Hematopoietic multipotent progenitor cell treated with erythropoietin and hydrocortisone succinate and interleukin-3 and kit ligand, for 6 days (in vitro differentiated cells): ENCODE measurements at regions not wholly inside any gene's neighbourhood (a gene's known extent, or its start where the extent isn't known, plus 50 kb on each side); places are given as distances from the start of the nearest gene placed in this dataset.
"Not testable (repeated sequence)": the region's sequence is repeated elsewhere in the genome, so short reads cannot be mapped to it uniquely, and the experiment has no call there.

Experiments used
- DNase-seq: peaks from one replicate; pipeline ENCODE4 v3.0.0-alpha.2; 2015

DNA sequence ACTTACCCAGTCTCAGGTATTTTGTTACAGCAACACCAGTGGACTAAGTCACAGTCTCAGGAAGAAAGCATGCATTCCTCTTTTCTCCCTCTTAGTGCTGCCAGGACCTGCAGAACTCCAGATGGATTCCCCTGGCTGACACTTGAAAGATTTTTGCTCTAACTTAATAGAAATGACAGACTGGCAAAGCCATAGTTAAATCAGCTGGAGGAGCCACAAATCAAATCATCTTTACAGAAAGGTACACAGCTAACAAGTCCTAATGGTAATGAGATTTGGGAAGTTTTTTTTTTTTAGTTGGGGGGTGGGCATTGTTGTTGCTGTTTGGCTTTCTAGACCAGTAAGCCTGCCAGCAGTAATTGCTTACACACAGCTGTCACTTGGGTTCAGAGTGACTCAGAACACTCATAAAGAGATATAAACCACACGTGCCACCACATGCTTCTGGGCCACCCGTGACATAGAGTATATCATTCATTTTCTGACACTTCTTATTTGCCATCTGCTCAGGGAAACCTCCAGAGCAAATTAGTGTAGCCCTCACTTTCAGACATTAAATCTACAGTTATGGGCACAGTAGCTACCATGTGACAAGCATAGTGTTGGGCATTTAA lies 72.4 kb downstream of the FH start:
- no peak for DNase-seq

DNA sequence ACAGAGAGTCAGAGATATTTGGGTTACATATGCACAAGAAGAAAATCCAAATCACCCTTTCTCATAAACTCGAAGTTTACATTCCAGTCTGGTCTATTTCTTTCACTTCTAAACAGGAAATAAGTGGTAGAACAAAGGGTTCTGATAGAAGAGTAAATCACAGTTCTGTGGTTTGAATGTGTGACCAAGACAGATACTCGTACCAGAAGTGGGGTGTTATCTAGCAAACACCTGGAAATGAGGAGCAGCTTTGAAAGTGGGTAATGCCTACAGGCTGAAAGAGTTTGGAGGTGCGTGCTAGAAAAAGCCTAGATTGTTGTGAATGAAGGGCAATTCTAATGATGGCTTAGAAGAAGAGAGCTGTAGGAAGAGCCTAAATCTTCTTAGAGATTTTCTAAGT lies 74.7 kb downstream of the FH start:
- DNase-seq: no peak

DNA sequence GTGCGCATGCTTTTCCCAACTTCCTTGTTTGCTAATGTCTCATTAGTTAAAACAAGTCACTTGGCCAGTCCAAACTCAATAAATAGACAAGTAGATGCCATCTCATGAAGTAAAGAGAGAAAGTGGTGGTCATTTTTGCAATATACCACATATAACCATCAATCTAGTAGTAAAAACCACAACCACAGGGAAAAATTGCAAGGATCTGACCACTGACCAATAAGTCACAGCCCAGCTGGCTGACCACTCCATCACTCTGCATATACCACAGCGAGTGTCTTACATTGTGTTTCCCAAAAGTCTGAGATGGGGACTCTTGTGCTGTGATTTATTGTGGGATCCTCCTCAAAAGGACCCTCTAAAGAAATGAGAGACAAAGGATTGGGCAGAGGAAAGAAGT lies 76.0 kb downstream of the FH start:
- no peak for DNase-seq

DNA sequence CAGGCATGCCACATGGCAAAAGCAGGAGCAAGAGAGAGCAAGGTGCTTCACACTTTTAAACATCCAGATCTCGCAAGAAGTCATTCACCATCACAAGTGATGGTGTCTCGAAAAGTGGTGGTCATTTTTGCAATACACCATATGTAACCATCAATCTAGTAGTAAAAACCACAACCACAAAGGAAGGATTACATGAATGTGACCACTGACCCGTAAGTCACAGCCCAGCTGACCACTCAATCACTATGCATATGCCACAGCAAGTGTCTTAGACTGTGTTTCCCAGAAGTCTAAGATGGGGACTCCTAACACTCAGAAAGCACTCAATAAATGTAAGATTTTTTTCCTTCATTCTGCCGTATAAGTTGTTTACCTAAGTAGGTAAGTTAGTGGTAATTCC lies 76.9 kb downstream of the FH start:
- no peak for DNase-seq

DNA sequence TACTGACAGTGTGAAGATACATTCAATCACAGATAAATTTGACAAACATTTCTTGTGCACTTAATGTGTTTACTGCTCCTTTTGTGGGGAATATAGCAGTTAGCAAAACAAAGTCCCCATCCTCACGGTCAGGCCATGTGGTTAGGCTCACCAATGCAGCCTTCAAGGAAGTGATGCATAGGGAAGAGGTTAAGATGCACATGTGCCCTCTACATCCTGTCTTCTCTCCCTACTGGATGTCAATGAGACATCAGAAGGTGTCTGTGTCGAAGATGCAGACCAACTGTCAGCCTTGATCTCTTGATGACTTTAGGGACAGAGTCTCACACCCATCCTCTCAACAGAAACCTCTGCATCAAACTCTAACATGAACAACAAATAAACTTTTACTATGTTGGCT lies 78.7 kb downstream of the FH start:
- no peak for DNase-seq

DNA sequence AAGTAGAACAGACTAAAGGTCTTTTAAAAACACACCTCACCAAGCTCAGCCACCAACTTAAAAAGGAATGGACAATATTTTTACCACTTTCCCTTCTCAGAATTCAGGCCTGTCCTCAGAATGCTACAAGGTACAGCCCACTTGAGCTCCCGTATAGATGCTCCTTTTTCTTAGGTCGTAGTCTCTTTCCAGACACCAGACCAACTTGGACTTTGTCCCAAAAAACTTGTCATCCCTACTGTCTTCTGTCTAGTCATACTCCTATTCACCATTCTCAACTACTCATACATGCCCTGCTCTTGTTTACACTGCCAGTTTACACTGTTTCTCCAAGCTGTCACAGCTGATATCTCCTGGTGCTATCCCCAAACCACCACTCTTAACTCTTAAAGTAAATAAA lies 80.9 kb downstream of the FH start:
- not testable (repeated sequence) for DNase-seq

DNA sequence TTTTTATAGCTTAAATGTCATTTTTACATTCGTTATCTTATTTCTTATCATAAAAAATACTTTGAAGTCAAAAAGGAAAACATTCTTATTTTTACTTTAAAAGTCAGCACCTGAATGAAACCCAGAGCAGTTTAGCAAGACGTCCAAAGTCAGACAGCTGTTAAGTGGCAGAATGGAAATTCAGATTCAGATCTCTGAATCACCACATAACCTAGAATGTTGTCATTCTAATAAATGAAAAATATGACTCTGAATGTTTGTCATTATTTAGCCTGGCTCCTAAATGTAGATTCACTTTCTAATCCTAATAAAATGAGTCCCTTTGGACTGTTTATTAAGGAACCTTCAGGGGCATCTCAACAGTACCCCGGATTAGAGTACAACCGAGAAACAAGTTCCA lies 75.2 kb upstream of the RGS7 start:
- DNase-seq: no peak

DNA sequence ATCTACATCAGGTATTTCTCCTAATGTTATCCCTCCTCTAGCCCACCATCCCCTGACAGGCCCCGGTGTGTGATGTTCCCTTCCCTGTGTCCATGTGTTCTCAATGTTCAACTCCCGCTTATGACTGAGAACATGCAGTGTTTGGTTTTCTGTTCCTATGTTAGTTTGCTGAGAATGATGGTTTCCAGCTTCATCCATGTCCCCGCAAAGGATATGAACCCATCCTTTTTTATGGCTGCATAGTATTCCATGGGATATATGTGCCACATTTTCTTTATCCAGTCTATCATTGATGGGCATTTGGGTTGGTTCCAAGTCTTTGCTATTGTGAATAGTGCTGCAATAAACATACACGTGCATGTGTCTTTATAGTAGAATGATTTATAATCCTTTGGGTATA lies 68.1 kb upstream of the RGS7 start:
- not testable (repeated sequence) for DNase-seq

DNA sequence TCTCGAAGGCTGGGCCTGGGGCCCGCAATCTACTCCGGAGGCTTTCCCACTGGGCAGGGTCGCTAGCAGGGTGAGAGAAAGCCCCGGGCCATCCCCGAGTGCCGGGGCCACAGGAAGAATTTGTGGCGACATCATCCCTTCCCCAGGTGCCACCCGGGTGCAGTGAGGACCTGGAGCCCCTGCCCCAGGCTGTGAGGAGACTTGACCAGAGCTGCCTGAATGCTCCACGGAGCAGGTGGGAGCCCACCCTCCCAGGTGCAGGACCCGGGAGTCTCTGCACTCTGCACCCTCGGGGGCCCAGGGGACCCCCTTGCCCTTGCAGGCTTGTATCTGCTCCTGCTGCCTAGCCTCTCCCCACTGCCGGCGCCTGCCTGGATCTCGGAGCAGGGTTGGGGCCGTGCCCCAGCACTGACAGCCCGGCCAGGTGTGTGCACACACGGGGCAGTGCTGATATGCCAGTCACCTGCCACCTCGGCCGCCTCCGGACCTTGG lies 67.5 kb upstream of the RGS7 start:
- no peak for DNase-seq

DNA sequence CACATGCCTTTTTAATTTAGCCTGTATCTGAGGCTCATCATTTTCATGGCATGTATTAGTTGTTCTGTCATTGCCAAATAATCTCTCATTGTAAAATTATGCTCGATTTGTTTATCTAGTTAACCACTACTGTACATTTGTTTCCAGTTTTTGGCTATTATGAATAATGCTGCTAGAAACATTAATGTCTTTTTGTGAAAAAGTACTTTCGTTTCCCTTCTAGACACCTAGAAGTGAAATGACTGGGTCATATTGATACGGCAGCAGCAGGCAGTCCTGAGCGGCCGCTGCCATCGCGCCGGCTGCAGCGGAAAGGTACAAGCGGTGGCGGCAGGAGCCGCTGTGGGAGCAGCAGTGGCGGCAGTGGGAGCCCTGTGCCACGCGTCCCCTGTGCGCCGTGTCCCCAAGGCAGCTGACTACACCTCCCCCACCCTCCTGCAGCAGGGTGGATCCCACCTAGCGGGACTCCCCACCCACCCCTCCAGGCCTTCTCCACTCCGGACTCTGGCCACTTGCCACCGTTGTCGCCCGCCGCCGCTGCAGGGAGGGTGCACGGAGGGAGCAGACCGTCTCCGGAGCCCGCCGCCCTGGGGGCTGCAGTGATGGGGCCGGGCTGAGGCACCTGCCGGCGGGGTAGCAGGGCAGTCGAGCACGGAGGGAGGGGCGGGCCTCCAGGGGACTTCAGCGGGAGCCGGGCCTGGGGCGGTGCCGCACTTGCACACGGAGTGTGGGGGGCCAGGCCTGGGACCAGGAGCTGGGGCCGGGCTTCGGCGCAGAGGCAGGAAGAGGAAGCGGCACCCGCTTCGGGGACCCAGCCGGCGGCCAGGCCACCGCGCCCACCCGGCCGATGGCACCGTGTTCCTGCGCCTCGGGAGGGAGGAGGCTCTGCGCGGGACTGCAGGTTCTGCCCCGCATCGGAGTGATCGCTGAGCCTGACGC lies 66.8 kb upstream of the RGS7 start:
- peak; percentile 39 for DNase-seq

DNA sequence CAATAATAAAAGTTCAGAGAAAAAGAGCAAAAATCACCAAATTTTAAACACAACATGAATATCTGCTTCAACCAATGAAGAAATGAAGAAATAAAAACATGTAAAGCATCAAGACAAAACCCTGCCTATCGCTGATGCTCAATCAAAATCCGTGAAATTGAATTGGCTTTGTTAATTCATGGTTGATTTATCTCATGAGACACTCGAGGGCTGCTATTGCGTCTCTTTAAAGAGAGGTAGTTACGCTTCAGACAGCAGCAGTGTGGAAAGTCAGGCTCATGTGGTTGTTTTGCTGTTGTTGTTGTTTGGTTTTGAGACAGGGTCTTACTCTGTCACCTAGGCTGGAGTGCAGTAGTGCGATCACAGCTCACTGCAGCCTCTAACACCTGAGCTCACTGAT lies 65.5 kb upstream of the RGS7 start:
- DNase-seq: no peak

DNA sequence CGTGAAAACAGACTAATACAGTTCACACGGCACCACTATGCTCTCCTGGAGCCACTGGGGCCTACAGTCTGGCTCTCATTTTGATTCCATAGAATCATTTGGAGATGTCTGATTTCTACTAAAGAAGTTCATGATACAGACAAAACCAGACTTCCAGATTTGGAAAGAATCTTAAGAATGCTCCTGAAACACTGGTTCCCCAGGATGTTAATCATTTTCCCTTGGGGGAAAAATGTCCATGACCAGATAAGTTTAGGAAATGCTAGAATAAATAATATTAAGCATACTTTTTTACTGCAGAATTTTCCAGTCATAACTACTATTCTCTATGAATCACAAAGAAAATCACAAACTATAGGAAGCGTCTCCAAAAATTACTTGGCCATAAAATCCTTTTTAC lies 63.0 kb upstream of the RGS7 start:
- no peak for DNase-seq

DNA sequence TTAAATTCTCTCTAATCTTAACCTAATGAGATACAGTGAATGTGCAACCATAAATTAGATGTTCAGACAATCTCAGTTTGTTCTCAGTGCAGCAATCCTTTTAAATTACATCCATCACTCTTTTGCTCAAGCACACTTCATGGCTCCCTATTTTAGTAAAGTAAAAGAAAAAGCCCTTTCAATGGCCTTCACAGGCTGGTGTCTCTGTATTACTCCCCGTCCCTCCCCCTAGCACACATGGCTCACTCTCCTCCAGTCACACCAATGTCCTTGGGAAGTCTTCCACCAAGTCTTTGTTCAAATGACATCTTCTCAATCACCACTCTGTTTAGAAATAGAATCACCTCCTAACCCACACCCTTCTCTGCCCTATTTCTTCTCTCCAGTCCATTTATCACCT lies 60.3 kb upstream of the RGS7 start:
- DNase-seq: no peak

DNA sequence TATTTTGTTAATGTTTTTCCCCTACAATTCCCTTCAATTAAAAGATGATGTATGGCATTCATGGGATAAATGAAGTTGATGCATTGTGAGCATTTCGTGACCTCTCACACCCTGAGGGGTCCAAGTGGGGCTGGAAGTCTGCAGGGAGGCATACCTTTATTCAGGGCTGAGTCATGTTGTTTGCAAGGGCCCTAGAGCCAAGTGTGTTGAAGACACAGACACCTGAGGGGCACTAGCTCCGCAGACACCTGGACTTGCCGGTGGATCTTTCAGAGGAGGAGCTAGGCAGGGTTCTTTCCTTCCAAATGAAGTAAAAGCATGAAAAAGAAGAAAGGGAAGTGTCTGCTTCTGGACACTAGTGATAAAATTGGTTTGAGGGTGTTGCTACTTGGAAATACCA lies 57.0 kb upstream of the RGS7 start:
- DNase-seq: no peak

DNA sequence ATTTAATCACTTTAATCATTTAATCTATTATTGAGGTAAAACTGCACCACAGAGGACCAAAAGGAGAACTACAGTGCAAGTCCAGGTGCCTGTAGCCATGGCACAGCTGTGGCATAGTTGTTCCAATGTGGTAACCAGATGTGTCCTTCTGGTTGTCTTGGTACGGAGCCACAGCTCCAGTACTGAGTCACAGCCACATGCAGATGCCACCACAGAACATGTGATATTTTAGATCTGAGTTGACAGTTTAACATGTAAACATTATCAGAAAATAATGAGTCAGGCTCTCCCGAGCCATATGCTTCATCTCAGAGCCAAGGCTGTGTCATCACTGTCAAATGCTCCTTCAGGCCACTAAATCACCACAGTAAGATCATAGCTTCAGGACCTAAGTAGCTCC lies 56.4 kb upstream of the RGS7 start:
- no peak for DNase-seq

DNA sequence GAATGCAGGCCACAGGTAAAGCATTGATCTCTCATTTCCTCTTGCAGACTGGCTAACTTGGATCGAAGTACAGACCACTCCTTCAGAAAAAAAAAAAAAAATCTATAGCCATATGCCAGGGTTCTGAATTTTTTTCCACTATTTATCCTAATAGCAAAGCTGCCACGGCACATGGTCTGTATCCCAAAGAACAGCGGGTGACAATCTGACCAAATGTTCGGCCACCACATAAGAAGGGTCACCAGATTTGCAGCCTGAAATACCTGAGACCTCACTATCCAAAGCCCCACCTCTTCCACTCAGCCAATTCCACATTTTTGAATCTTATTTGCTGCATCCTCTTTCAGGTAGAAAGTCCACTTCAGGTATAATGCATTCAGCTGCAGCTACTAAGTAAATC lies 55.6 kb upstream of the RGS7 start:
- DNase-seq: no peak

DNA sequence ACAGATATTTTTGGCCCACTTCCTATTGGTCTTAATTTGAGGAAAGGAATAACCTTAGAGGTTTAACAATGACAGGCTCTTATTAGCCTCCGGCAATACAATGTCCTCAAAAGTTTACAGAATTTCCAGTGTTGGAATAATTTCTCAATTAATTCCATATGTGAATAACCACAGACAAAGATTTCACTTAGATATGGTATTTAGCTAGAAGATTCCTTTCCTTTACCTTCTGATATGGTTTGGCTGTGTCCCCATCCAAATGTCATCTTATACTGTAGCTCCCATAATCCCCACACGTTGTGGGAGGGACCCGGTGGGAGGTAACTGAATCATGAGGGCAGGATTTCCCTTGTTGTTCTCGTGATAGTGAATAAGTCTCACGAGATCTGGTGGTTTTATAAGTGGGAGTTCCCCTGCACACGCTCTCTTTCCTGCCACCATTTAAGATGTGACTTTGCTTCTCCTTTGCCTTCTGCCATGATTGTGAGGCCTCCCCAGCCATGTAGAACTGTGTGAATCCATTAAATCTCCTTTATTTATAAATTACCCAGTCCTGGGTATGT lies 54.9 kb upstream of the RGS7 start:
- DNase-seq: no peak

DNA sequence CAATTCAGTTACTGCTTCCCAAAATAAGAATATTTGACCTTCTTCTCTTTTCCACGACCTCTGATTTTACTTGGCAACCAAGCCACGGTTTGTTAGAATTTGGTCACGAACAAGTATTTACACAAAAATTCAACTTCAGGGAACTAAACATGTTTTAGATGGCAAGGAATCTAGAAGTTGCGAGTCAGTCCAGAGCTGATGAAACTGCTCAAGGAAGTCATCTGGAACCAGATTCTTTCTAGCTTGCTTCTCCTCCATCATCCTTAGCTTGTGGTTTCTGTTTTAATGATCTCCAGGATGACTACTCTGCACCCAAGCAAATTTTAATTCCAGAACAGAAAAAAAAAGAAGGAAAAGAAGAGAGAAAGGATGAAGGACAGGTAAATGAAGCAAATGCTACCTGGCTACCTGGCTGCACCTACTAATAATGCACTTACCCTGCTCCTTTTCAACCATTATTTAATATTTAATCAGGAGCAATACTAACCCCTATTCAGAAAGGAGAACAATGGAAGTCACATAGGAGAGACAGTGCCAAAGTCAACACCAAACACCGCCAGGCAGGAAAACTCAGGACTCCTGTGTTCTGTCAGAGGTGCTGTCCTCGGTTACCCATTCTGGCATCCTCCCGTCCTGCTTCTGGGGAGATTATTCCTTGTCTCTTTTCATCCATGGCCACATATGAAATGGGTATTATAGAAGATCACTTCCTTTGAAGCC lies 54.2 kb upstream of the RGS7 start:
- no peak for DNase-seq

DNA sequence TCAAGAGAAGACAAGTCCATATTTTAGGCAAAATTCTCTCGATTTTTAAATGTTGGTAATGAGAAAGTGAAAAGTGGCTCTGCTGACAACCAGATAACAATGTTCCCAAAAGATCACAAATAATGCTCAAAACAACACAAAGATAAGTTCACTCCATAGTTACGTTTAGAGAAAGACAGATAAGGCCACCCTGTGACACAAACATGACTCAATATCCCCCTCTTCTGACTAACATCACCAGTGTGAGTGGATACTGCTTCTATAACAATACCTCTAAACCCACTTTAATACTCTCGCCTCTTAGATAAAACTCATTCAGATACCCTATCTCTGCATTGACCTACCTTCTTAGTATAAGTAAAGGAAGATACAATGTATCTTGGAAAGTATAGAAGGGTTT lies 51.2 kb upstream of the RGS7 start:
- DNase-seq: peak; percentile 3
